ENCODE measurements at regions not wholly inside any gene's neighbourhood (a gene's known extent, or its start where the extent isn't known, plus 50 kb on each side); places are given as distances from the start of the nearest gene placed in this dataset.
"Not testable (repeated sequence)": the region's sequence is repeated elsewhere in the genome, so short reads cannot be mapped to it uniquely, and the experiment has no call there.

- intact Hi-C loops (cut with DNase I); DNase-seq (ENCODE audit: low spot score): not testable (repeated sequence)
Observed at GRCh38 chr7:75274114-75274513, 121.3 kb upstream of the TRIM73 start.

Data from posterior vena cava (tissue), 2 donors.